Calu3 (cell line): ENCODE measurements at regions not wholly inside any gene's neighbourhood (a gene's known extent, or its start where the extent isn't known, plus 50 kb on each side); places are given as distances from the start of the nearest gene placed in this dataset.

Source experiments
- BruUV-seq: library from RNA; stranded (reverse); fragments of 400-500 nt; replicated peaks from 2 replicates; lab custom pipeline; 2021; lab: Mats Ljungman, UMichigan
- CTCF ChIA-PET: fragments of 300-600 bp; sonication (Branson Sonifier 250); formaldehyde crosslinking; loops from one replicate; lab custom pipeline; 2022; ENCODE audit warnings: antibody characterized with exemption; lab: Charles Lee
- DNase-seq: peaks from one replicate; pipeline ENCODE4 v3.0.0; 2022
- H3K27ac Mint-ChIP-seq: one replicate; pipeline ENCODE4 v1.8.0; 2022; ENCODE audit warnings: mixed read lengths; ENCODE audit not compliant: unreplicated experiment
- H3K27me3 Mint-ChIP-seq: one replicate; pipeline ENCODE4 v1.8.0; 2022; ENCODE audit warnings: mixed read lengths; ENCODE audit not compliant: unreplicated experiment
- H3K36me3 Mint-ChIP-seq: one replicate; pipeline ENCODE4 v1.8.0; 2022; ENCODE audit warnings: mild to moderate bottlenecking, moderate library complexity, mixed read lengths; ENCODE audit not compliant: insufficient read depth, unreplicated experiment
- H3K4me1 Mint-ChIP-seq: one replicate; pipeline ENCODE4 v1.8.0; 2022; ENCODE audit warnings: mild to moderate bottlenecking, low read depth, mixed read lengths; ENCODE audit not compliant: unreplicated experiment
- H3K4me3 Mint-ChIP-seq: one replicate; pipeline ENCODE4 v1.8.0; 2022; ENCODE audit warnings: mild to moderate bottlenecking, low read depth, moderate library complexity, mixed read lengths; ENCODE audit not compliant: unreplicated experiment
- H3K9me3 Mint-ChIP-seq: one replicate; pipeline ENCODE4 v1.8.0; 2022; ENCODE audit warnings: low read depth, mixed read lengths; ENCODE audit not compliant: unreplicated experiment
- CTCF ChIP-seq: fragments of 200-600 bp; IDR thresholded peaks from one replicate; pipeline ENCODE4 v1.8.0; 2022; ENCODE audit warnings: antibody characterized with exemption; ENCODE audit not compliant: unreplicated experiment
- intact Hi-C: fragments of 100-400 bp; cut with micrococcal nuclease; formaldehyde crosslinking; loops from one replicate; pipeline ENCODE4 v1.10.0; 2022; ENCODE audit not compliant: unreplicated experiment

- Mint-ChIP-seq H3K9me3 (no peaks in the 10 kb centered on the region), H3K27ac (no peak overlapping the region), H3K4me1 (no peaks in the 10 kb centered on the region), H3K4me3 (no peak overlapping the region), H3K27me3 (peaks cover 41% of the 10 kb centered on the region), H3K36me3 (no peaks in the 10 kb centered on the region)
- CTCF ChIA-PET, result interaction anchor here (1.4 kb wide), 1 partner anchor 12 kb away, joined by 3 read pairs; no protein-coding TSS in a partner anchor
- intact Hi-C loops, result no loop called here
- BruUV-seq, result no TSS peak
- no peak for TF ChIP-seq CTCF
- DNase-seq, result no peak
Observed at GRCh38 chr20:12891643-12892042, 117.1 kb upstream of the SPTLC3 start.

- Mint-ChIP-seq H3K36me3 (no peaks in the 10 kb centered on the region), H3K9me3 (no peaks in the 10 kb centered on the region), H3K27me3 (peaks cover 41% of the 10 kb centered on the region), H3K27ac (no peak overlapping the region), H3K4me3 (no peak overlapping the region), H3K4me1 (no peaks in the 10 kb centered on the region)
- CTCF ChIA-PET, result interaction anchor here (1.4 kb wide), 1 partner anchor 10 kb away, joined by 3 read pairs; no protein-coding TSS in a partner anchor
- no peak for DNase-seq
- TF ChIP-seq CTCF, result no peak
- no TSS peak for BruUV-seq
- intact Hi-C loops, result no loop called here
Observed at GRCh38 chr20:12893019-12893418, 115.8 kb upstream of the SPTLC3 start.

GRCh38 chr20:12893653-12894052 lies 115.1 kb upstream of the SPTLC3 start:
- H3K27ac Mint-ChIP-seq, result no peak overlapping the region
- H3K36me3 Mint-ChIP-seq, result no peaks in the 10 kb centered on the region
- H3K9me3 Mint-ChIP-seq, result no peaks in the 10 kb centered on the region
- H3K27me3 Mint-ChIP-seq, result peaks cover 41% of the 10 kb centered on the region
- no TSS peak for BruUV-seq
- no peaks in the 10 kb centered on the region for H3K4me1 Mint-ChIP-seq
- intact Hi-C loops, result no loop called here
- H3K4me3 Mint-ChIP-seq, result no peak overlapping the region
- no peak for TF ChIP-seq CTCF
- DNase-seq, result no peak
- CTCF ChIA-PET, result no interaction called here

GRCh38 chr20:12894089-12894488 lies 114.7 kb upstream of the SPTLC3 start:
- H3K27ac Mint-ChIP-seq, result no peak overlapping the region
- no TSS peak for BruUV-seq
- H3K27me3 Mint-ChIP-seq, result peaks cover 41% of the 10 kb centered on the region
- no peaks in the 10 kb centered on the region for H3K36me3 Mint-ChIP-seq
- no peak overlapping the region for H3K4me3 Mint-ChIP-seq
- CTCF ChIA-PET, result no interaction called here
- no peaks in the 10 kb centered on the region for H3K9me3 Mint-ChIP-seq
- H3K4me1 Mint-ChIP-seq, result no peaks in the 10 kb centered on the region
- intact Hi-C loops, result no loop called here
- no peak for DNase-seq
- TF ChIP-seq CTCF, result no peak
